ENCODE measurements at regions not wholly inside any gene's neighbourhood (a gene's known extent, or its start where the extent isn't known, plus 50 kb on each side); places are given as distances from the start of the nearest gene placed in this dataset.

DNA sequence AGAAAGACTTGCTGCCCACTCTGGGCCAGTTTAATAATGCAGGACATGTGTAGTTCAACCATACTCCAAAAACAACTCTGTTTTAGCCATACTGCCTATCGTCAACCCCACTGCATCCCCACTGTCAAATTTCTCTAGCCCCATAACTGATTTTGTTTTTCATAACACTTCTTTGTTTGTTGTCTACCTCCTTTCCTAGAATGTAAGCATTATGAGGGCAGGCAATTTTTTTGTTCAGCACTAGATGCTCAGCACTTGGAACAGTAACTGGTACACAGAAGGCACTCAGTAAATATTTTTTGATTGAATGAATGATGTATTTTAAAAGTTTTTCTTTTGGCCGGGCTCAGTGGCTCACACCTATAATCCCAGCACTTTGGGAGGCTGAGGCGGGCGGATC, 183.8 kb upstream of the MKLN1 start:
- TF ChIP-seq, protein P1, sequence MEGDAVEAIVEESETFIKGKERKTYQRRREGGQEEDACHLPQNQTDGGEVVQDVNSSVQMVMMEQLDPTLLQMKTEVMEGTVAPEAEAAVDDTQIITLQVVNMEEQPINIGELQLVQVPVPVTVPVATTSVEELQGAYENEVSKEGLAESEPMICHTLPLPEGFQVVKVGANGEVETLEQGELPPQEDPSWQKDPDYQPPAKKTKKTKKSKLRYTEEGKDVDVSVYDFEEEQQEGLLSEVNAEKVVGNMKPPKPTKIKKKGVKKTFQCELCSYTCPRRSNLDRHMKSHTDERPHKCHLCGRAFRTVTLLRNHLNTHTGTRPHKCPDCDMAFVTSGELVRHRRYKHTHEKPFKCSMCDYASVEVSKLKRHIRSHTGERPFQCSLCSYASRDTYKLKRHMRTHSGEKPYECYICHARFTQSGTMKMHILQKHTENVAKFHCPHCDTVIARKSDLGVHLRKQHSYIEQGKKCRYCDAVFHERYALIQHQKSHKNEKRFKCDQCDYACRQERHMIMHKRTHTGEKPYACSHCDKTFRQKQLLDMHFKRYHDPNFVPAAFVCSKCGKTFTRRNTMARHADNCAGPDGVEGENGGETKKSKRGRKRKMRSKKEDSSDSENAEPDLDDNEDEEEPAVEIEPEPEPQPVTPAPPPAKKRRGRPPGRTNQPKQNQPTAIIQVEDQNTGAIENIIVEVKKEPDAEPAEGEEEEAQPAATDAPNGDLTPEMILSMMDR (IDR thresholded peaks at IDR 0.05), result no peak
- TF ChIP-seq, protein P2, sequence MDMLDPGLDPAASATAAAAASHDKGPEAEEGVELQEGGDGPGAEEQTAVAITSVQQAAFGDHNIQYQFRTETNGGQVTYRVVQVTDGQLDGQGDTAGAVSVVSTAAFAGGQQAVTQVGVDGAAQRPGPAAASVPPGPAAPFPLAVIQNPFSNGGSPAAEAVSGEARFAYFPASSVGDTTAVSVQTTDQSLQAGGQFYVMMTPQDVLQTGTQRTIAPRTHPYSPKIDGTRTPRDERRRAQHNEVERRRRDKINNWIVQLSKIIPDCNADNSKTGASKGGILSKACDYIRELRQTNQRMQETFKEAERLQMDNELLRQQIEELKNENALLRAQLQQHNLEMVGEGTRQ (CRISPR knock-in tag; IDR thresholded peaks at IDR 0.05), result no peak
- TF ChIP-seq FOXK1 (CRISPR knock-in tag; IDR thresholded peaks at IDR 0.05) (no peak), TEAD4 (CRISPR knock-in tag; IDR thresholded peaks at IDR 0.05) (no peak), ZNF263 (CRISPR knock-in tag; IDR thresholded peaks at IDR 0.05; ENCODE audit: low read depth) (no peak), TCF7 (CRISPR knock-in tag; IDR thresholded peaks at IDR 0.05; ENCODE audit: low read depth) (no peak), ZNF423 (CRISPR knock-in tag; IDR thresholded peaks at IDR 0.05) (no peak), ZBTB21 (CRISPR knock-in tag; IDR thresholded peaks at IDR 0.05; ENCODE audit: borderline replicate concordance) (no peak), NFYB (CRISPR knock-in tag; conservative IDR thresholded peaks at IDR 0.05; ENCODE audit: low read depth) (no peak), KAT7 (CRISPR knock-in tag; IDR thresholded peaks at IDR 0.05; ENCODE audit: borderline replicate concordance) (no peak)
- TF ChIP-seq, protein P3, sequence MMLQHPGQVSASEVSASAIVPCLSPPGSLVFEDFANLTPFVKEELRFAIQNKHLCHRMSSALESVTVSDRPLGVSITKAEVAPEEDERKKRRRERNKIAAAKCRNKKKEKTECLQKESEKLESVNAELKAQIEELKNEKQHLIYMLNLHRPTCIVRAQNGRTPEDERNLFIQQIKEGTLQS (CRISPR knock-in tag; conservative IDR thresholded peaks at IDR 0.05), result no peak
- TF ChIP-seq, protein P4, sequence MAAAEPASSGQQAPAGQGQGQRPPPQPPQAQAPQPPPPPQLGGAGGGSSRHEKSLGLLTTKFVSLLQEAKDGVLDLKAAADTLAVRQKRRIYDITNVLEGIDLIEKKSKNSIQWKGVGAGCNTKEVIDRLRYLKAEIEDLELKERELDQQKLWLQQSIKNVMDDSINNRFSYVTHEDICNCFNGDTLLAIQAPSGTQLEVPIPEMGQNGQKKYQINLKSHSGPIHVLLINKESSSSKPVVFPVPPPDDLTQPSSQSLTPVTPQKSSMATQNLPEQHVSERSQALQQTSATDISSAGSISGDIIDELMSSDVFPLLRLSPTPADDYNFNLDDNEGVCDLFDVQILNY (CRISPR knock-in tag; IDR thresholded peaks at IDR 0.05), result no peak

Measured in WTC11 (cell line).